Neural cell (in vitro differentiated cells): ENCODE measurements at regions not wholly inside any gene's neighbourhood (a gene's known extent, or its start where the extent isn't known, plus 50 kb on each side); places are given as distances from the start of the nearest gene placed in this dataset.

ENCODE experiments used
- CTCF ChIP-seq: fragments of 450-650 bp; IDR thresholded peaks from 2 replicates; pipeline ENCODE4 v1.5.1; 2014; ENCODE audit warnings: antibody characterized with exemption, mild to moderate bottlenecking, moderate library complexity; ENCODE audit not compliant: poor library complexity, severe bottlenecking
- EP300 ChIP-seq: fragments of 450-650 bp; conservative IDR thresholded peaks from 2 replicates; pipeline ENCODE4 v1.6.1; 2014; ENCODE audit warnings: antibody characterized with exemption, mild to moderate bottlenecking, moderate library complexity; ENCODE audit not compliant: poor library complexity, severe bottlenecking
- EZH2 ChIP-seq: fragments of 200-600, 300-800 bp; shearing (Covaris generic), sonication (generic); IDR thresholded peaks from 2 replicates; pipeline ENCODE4 v1.6.1; 2014; ENCODE audit warnings: antibody characterized with exemption, low read length, borderline replicate concordance, mild to moderate bottlenecking; ENCODE audit not compliant: insufficient read depth, poor library complexity, severe bottlenecking
- MXI1 ChIP-seq: fragments of 450-650 bp; conservative IDR thresholded peaks from 2 replicates; pipeline ENCODE4 v1.6.1; 2014; ENCODE audit warnings: antibody characterized with exemption, mild to moderate bottlenecking; ENCODE audit not compliant: poor library complexity, severe bottlenecking
- POLR2AphosphoS5 ChIP-seq: IDR thresholded peaks from 2 replicates; pipeline ENCODE4 v1.6.1; 2012
- RAD21 ChIP-seq: fragments of 450-650 bp; conservative IDR thresholded peaks from 2 replicates; pipeline ENCODE4 v1.6.1; 2014; ENCODE audit warnings: antibody characterized with exemption, mild to moderate bottlenecking, moderate library complexity
- SMC3 ChIP-seq: fragments of 450-650 bp; conservative IDR thresholded peaks from 2 replicates; pipeline ENCODE4 v1.6.1; 2014; ENCODE audit warnings: antibody characterized with exemption, mild to moderate bottlenecking, moderate library complexity; ENCODE audit not compliant: poor library complexity
- TAF1 ChIP-seq: IDR thresholded peaks from 2 replicates; pipeline ENCODE4 v1.6.1; 2012; ENCODE audit warnings: low read depth
- TF ChIP-seq, protein P1 (sequence below): IDR thresholded peaks from 2 replicates; pipeline ENCODE4 v1.6.1; 2012; ENCODE audit warnings: borderline replicate concordance

DNA sequence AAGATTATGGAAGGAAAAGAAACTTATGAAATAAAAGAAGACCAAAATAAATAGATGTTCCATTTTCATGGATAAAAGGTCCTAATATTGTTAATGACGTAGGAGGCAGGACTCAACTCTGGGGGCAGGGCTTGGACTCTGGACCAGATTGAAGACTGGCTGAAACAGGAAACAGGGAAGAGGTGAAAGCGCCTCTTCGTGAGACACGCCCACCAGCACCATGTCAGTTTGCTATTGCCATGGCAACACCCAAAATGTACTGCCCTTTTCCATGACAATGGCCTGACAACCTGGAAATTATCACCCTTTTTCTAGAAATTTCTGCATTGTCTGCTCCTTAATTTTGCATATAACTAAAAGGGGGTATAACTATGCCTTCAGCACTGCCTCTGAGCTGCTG lies 1522.2 kb downstream of the TBC1D22A start:
- no peak for TF ChIP-seq CTCF
- TF ChIP-seq SMC3, result no peak
- no peak for TF ChIP-seq EP300
- TF ChIP-seq, protein P1, sequence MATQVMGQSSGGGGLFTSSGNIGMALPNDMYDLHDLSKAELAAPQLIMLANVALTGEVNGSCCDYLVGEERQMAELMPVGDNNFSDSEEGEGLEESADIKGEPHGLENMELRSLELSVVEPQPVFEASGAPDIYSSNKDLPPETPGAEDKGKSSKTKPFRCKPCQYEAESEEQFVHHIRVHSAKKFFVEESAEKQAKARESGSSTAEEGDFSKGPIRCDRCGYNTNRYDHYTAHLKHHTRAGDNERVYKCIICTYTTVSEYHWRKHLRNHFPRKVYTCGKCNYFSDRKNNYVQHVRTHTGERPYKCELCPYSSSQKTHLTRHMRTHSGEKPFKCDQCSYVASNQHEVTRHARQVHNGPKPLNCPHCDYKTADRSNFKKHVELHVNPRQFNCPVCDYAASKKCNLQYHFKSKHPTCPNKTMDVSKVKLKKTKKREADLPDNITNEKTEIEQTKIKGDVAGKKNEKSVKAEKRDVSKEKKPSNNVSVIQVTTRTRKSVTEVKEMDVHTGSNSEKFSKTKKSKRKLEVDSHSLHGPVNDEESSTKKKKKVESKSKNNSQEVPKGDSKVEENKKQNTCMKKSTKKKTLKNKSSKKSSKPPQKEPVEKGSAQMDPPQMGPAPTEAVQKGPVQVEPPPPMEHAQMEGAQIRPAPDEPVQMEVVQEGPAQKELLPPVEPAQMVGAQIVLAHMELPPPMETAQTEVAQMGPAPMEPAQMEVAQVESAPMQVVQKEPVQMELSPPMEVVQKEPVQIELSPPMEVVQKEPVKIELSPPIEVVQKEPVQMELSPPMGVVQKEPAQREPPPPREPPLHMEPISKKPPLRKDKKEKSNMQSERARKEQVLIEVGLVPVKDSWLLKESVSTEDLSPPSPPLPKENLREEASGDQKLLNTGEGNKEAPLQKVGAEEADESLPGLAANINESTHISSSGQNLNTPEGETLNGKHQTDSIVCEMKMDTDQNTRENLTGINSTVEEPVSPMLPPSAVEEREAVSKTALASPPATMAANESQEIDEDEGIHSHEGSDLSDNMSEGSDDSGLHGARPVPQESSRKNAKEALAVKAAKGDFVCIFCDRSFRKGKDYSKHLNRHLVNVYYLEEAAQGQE, result no peak
- no peak for TF ChIP-seq POLR2AphosphoS5
- no peak for TF ChIP-seq MXI1
- no peak for TF ChIP-seq EZH2
- no peak for TF ChIP-seq TAF1
- TF ChIP-seq RAD21, result no peak
